ENCODE measurements at regions not wholly inside any gene's neighbourhood (a gene's known extent, or its start where the extent isn't known, plus 50 kb on each side); places are given as distances from the start of the nearest gene placed in this dataset.

DNA sequence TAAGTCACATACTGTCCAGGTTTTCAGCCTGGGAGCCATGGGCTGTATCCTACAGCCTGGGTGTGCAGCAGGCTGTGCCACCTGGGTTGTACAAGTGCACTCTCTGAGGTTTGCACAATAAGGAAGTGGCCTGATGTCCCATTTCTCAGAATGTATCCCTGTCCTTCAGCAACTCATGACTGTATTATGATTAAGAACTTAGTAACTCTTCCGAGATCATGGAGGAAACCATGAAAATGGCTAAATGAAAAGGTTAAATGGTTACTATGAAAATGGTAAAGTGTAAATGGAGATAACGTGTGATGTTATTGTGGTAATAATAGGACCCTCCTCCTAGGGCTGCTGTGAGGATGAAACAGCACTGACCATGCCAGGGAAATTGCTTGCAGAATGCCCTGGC is 227.6 kb downstream of the ANKRD60 start:
- TF ChIP-seq, protein P1, sequence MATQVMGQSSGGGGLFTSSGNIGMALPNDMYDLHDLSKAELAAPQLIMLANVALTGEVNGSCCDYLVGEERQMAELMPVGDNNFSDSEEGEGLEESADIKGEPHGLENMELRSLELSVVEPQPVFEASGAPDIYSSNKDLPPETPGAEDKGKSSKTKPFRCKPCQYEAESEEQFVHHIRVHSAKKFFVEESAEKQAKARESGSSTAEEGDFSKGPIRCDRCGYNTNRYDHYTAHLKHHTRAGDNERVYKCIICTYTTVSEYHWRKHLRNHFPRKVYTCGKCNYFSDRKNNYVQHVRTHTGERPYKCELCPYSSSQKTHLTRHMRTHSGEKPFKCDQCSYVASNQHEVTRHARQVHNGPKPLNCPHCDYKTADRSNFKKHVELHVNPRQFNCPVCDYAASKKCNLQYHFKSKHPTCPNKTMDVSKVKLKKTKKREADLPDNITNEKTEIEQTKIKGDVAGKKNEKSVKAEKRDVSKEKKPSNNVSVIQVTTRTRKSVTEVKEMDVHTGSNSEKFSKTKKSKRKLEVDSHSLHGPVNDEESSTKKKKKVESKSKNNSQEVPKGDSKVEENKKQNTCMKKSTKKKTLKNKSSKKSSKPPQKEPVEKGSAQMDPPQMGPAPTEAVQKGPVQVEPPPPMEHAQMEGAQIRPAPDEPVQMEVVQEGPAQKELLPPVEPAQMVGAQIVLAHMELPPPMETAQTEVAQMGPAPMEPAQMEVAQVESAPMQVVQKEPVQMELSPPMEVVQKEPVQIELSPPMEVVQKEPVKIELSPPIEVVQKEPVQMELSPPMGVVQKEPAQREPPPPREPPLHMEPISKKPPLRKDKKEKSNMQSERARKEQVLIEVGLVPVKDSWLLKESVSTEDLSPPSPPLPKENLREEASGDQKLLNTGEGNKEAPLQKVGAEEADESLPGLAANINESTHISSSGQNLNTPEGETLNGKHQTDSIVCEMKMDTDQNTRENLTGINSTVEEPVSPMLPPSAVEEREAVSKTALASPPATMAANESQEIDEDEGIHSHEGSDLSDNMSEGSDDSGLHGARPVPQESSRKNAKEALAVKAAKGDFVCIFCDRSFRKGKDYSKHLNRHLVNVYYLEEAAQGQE (IDR thresholded peaks at IDR 0.05; ENCODE audit: insufficient read depth in 1 of 2, low read depth in 2 of 2, low read length in 2 of 2) = no peak
- TF ChIP-seq TAF1 (IDR thresholded peaks at IDR 0.05; ENCODE audit: borderline replicate concordance, insufficient read depth, low read length) (no peak), POLR2AphosphoS5 (IDR thresholded peaks at IDR 0.05; ENCODE audit: low read depth, low read length) (no peak), FOXP2 (optimal IDR thresholded peaks at IDR 0.05; ENCODE audit: borderline replicate concordance, extremely low read depth, extremely low read length, insufficient read depth) (no peak), SIN3A (IDR thresholded peaks at IDR 0.05; ENCODE audit: borderline replicate concordance, insufficient read depth, low read length) (no peak)

DNA sequence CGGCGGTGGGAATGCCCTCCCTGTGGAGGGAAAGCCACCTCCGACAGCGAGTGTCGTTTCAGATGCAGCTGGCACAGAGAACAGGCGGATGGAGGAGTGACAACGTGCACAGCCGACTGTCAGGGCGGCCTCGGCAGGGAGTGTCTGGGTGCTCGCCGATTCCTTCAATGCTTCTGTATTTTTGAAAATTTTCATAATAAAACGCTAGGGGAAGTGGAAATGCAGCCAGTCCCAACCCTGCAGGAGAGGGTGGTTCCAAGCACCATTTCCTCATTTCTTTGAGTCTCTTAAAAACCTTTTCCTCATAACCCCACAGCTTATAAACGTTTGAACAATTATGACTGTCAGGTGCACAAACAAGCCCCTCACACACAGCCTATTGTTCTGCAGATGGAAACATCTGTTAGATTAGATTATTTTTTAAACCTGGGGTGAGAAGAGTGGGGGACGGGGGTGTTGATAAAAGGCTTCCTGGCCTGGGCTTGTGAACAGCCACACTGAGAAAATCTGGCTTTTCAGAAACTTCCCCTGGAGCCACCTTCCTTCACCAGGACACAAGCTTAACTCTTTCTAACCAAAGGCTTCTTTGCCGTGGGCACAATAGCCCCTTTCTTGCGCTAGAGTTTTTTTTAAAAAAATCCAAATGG is 228.9 kb downstream of the ANKRD60 start:
- TF ChIP-seq SIN3A (IDR thresholded peaks at IDR 0.05; ENCODE audit: borderline replicate concordance, insufficient read depth, low read length) (no peak), FOXP2 (optimal IDR thresholded peaks at IDR 0.05; ENCODE audit: borderline replicate concordance, extremely low read depth, extremely low read length, insufficient read depth) (no peak), POLR2AphosphoS5 (IDR thresholded peaks at IDR 0.05; ENCODE audit: low read depth, low read length) (no peak), TAF1 (IDR thresholded peaks at IDR 0.05; ENCODE audit: borderline replicate concordance, insufficient read depth, low read length) (no peak)
- TF ChIP-seq, protein P1 (IDR thresholded peaks at IDR 0.05; ENCODE audit: insufficient read depth in 1 of 2, low read depth in 2 of 2, low read length in 2 of 2) = no peak

DNA sequence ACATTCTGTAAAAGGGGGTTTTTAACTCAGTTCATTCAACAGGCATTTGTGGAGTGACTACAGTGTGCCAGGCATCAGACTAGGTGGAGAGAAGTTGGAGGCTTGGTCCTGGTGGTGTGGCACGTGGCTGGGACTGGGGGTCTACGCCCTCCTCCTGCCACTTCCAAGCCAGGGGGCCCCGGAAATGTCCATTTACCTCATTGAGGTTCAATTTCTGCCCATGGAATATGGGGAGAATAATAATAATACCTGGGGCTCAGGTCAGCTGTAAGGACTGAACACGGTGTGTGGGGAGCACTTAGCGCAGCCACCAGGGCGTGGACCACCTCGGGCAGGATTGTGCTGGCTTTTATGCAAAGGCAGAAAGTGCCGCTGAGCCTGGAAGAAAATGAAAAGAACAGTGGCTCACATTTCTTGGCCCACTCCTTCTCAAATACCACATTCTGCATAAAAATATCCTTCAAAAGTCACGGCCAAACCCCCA is 229.4 kb downstream of the ANKRD60 start:
- no peak for TF ChIP-seq POLR2AphosphoS5 (IDR thresholded peaks at IDR 0.05; ENCODE audit: low read depth, low read length)

DNA sequence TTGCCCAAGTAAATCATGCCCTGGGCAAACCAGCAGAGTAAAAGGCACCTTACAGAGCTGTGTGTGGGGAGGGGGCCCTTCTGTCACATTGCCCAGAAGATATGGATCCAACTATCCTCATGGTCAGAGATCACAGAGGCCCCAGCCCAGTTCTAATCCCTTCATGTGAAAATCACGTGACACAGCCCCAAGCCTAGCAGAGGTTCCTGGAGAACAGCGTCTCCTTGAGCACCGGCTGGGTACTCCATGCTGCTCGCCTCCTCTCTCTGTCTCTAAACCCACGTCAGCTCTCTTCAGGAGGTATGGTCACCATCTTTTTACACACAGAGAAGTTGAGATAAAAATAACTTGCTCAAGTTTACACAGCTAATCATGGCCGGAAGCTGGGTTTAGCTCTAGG is 230.2 kb downstream of the ANKRD60 start:
- TF ChIP-seq FOXP2 (optimal IDR thresholded peaks at IDR 0.05; ENCODE audit: borderline replicate concordance, extremely low read depth, extremely low read length, insufficient read depth) (no peak), POLR2AphosphoS5 (IDR thresholded peaks at IDR 0.05; ENCODE audit: low read depth, low read length) (no peak), SIN3A (IDR thresholded peaks at IDR 0.05; ENCODE audit: borderline replicate concordance, insufficient read depth, low read length) (no peak), TAF1 (IDR thresholded peaks at IDR 0.05; ENCODE audit: borderline replicate concordance, insufficient read depth, low read length) (no peak)
- TF ChIP-seq, protein P1 (IDR thresholded peaks at IDR 0.05; ENCODE audit: insufficient read depth in 1 of 2, low read depth in 2 of 2, low read length in 2 of 2) = no peak

DNA sequence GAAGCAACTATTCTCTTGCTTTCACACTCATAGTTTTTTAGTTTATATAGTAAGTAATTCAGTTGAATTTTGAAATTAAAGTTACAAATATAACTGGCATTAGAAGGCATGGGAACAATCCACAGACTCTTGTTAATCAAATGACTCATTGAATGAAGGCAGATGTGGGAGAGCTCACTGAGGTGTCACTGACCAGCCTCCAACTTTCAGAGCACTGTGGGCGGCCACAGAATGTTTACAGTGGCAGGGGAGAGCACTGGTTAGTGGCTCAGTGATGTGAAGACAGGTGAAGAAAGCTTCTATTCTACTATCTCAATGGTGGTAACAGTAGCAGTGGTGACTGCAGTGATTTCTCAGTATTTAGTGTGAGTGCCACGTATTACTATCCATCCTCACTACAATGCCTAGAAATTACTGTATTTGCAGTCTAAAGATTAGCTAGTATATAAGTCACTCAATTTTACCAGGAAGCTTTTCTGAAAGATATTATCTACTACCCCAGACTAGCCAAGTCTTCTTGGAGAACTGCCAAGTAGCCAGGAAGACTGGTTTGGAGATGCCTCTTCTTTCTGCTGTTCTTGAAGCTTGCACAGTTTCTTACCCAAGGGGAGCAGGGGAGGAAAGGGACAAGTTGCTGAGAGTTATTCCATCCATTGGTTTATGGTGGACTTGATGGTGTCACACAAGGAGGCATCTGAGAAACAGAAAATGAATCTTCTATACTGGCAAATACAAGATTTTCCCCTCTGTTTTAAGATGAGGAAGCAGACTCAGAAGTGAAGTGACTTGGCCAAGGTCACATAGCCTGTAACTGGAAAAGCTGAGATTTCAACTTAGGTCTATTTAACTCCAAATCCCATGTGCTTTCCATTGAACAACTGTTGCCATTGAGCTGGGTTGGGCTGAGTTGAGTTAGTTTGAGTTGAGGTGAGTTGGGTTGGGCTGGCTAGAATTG is 231.2 kb downstream of the ANKRD60 start:
- TF ChIP-seq POLR2AphosphoS5 (IDR thresholded peaks at IDR 0.05; ENCODE audit: low read depth, low read length) (no peak), FOXP2 (optimal IDR thresholded peaks at IDR 0.05; ENCODE audit: borderline replicate concordance, extremely low read depth, extremely low read length, insufficient read depth) (no peak), TAF1 (IDR thresholded peaks at IDR 0.05; ENCODE audit: borderline replicate concordance, insufficient read depth, low read length) (no peak), SIN3A (IDR thresholded peaks at IDR 0.05; ENCODE audit: borderline replicate concordance, insufficient read depth, low read length) (no peak)
